ENCODE measurements at regions not wholly inside any gene's neighbourhood (a gene's known extent, or its start where the extent isn't known, plus 50 kb on each side); places are given as distances from the start of the nearest gene placed in this dataset.

DNA sequence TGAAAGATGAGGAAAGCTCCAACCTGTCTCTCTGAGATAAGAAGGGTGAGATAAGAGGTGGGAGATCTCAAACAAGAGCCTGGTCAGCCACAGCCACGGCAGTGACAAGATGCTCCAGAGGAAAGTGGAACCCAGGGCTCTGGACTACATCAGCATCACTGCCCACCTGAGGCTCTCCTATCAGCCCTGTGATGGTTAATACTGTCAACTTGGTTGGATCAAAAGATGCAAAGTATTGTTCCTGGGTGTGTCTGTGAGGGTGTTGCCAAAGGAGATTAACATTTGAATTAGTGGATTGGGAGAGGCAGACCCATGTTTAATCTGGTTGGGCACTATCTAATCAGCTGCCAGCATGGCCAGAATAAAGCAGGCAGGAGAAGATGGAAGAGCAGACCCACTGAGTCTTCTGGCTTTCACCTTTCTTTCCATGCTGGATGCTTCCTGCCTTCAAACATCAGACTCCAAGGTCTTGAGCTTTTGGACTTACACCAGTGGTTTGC lies 476.6 kb upstream of the NBEA start:
- no peak for DNase-seq (ENCODE audit: low read depth)

DNA sequence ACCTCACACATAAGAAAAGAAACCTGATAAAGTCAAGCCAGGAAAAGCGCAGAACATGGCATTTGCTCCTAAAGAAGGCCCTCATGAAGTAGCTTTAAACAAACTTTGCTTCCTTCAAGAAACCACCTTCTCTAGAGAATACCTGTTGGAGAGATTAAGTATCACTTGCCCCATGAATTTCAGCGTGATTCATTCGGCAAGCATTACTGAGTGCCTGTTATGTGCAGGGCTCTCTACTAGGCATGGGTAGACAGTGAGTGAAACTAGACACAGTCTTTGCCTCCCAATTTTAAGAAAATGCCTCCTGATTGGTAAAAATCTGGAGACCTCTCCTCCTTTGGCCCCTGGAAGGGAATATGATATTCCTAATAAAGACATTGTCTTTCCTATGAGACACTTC lies 475.8 kb upstream of the NBEA start:
- no peak for DNase-seq (ENCODE audit: low read depth)

DNA sequence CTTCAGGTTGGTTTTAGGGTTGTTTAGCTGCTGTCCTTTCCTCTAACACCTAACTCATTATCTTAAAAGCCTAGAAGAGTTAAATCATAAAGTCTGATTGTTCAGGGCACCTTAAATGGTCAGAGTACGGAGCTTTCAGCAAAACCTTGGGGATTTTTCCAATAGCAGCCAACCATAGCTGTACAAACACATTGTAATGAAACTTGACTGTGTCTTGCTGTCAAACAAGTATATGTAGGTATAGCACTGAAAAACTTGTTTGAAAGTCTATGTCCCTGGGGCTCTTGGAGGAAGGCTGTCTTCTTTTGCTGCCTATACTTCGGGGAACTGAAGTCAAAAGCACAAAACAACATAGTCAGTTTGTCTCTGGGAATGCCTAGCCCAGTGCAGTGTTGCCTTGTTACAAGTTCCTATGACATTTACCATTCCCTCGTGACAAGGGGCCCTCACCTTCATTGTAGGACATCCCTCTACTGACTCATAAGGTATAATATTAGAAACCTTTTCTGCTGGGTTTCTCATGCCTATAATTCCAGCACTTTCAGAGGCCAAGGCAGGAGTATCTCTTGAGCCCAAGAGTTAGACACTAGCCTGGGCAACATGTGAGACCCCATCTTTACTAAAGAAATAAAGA lies 474.5 kb upstream of the NBEA start:
- DNase-seq (ENCODE audit: low read depth), result no peak

DNA sequence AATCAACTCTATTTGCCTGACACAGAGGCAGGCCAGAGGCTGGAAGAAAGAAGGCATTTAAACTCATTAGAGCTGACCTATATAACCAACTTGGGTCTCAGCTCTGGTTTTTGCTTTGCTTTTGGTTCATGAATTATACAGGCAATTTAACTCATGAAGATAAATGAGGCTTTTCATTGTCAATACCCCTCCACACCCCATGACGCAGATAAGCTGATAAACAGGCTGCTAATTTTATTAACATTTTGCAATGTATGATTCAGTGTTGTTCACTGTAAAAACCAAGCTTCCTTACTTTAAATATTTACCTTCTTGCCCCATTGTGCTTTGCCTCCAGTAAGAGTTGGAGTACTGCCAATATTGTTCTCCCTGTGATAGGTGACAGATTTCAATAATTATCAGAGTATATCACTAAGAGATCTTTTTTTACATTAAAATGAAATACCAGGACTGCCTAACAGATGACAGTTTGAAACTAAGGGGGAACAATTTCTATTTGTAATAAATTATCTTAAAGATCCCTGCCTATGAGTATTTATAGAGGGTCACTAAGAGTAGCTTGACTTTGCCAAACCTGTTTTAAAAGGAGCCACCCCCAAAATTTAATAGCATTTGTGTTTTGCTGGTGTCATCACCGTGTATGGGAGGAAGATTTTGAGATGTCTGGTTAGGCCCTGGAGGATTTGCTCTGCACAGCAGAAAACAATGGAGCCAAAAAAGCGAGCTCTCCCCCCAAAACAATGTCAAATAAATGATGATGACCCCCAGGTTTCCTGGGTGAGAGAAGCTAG lies 472.7 kb upstream of the NBEA start:
- no peak for DNase-seq (ENCODE audit: low read depth)

DNA sequence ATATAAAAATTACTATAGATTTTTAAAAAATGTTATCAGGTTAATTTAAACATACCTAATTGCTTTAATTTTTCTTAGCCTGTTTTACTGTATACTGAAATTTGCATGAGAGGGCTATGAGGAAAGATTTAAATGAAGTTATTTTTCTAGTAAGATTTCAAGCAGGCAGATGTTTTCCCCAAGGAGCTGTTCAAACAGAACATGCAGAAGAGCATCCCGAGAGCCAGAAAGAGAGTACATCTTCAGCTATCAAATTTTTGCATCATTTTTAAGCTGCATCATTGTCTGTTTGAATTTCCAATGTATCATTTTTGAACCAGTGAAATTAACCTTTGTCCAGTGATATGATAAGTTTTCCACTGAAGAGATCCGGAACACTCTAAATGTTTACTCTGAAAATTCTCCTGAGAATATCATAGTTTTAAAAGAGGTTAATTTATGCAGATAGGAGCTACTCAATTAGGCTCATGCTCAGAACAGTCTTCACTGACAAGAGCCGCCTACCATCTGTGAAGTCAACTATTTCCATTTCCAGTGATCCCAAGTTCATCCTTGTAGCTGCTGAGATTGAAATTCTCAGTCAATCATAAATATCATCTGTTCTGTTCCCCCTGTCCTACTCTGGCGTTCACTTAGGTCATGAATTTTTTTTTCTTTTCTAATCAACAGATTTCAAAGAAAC lies 467.7 kb upstream of the NBEA start:
- DNase-seq (ENCODE audit: low read depth), result no peak

- DNase-seq (ENCODE audit: low read depth), result no peak
Measured at GRCh38 chr13:34478376-34478775, 463.7 kb upstream of the NBEA start.

DNA sequence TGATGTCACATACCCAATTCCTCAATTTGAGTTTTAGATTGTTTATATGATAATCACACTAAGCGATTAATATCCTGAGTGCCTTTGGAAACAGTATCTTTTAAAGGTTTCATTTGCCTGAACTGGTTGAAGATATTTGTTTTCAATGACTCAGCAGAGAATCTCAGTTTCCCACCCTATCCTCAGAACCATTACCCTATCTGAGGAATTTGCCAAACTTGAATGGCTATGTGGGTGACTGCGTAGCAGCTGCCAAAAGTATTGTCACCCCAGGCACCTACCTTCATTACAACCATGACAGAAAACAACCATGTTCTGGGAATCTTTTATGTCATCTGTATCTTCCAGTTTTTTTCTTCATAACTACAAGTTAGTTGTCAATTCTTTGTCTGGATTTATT lies 440.1 kb upstream of the NBEA start:
- no peak for DNase-seq (ENCODE audit: low read depth)

GRCh38 chr13:34502621-34503020 lies 439.4 kb upstream of the NBEA start:
- no peak for DNase-seq (ENCODE audit: low read depth)

DNA sequence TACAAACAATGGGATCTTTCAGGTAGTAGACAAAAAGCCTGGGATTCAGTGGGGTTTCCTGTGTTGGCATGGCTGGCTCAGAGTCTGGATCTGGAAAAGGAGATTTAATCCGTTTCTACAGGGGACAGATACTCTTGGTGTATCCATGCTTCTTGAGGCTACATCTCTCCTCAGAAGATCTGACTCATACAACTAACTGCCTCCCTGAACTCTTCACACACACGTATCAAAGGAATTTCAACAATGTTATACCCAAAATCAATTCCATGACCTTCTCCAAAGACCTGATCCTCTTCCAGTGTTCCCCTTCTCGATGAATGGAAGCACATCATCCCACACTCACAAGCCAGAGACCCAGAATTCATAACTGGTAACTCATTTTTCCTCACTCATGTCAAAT lies 435.3 kb upstream of the NBEA start:
- DNase-seq (ENCODE audit: low read depth), result no peak

- DNase-seq (ENCODE audit: low read depth), result no peak
Measured at GRCh38 chr13:34507630-34508029, 434.4 kb upstream of the NBEA start.

DNA sequence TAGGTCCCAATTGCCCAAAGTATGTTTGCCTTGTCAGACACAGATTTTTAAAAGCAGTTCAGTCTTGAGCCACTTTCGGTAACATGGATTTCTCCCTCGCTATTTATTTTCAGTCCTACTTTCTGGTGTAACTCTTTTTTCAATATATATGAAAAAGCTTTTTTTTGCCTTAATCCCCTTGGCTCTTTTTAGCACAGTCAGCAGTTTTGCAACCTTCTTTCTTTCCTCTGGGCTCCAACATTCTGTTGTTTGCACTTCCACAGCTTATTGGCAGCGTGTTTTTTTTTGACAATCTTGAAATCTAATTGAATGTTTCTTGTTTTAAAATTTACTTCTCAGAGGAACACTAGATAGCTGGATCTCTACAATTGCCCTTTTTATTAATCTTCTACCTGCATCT lies 429.3 kb upstream of the NBEA start:
- no peak for DNase-seq (ENCODE audit: low read depth)

DNA sequence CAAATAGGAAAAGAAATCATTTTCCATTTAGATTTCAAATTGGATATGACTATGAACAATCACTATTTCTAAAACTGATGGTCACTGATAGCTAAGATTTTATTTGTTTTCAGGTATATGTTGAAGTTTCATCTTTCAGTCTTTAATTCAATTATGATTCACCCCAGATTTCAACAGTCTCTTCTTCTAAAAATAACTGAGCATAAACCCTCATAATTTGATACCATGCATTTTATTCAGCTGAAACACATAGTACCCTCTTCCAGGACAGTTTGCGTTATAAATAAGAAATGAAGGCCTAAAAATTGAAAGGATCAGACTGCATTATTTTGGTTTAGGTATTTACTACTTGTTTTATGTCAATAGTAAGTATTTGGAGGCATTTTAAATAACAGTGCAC lies 428.5 kb upstream of the NBEA start:
- no peak for DNase-seq (ENCODE audit: low read depth)

GRCh38 chr13:34515201-34515600 lies 426.9 kb upstream of the NBEA start:
- DNase-seq (ENCODE audit: low read depth), result no peak

DNA sequence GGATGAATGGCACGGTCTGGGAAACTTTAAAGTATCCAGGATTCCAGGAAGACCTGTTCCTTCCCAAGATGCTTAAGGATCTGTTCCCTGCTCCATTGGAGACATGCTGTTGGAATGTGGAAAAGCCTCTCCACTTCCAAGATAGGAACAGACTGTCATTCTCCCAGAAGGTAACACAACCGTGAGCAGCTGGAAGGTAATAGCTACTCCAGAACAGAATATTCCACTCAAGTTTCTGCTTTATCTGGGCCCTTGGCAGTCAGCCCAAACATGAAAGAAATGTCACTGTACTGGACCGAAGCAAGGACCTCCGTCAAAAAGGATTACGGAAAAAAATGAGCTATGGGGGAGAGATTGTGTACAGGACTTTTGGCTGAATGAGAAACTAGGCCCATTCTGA lies 420.9 kb upstream of the NBEA start:
- no peak for DNase-seq (ENCODE audit: low read depth)

DNA sequence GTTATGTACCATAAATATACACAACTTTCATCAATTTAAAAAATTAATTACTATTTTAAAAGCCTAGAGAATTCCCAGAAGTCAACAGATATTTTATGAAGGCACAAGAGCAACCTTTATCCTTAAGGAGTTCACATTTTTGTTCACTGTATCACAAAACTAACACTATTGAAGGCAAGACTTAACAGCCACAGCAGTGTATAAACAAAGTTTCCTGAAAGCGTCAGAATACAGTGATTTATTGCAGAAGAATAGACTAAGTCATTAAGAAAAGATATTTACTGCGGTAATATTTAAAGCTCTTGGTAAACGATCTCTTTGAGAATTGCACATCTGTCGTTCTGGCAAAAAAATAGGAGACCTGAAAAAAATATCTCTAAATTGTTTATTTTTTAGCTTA lies 419.3 kb upstream of the NBEA start:
- DNase-seq (ENCODE audit: low read depth), result no peak

DNA sequence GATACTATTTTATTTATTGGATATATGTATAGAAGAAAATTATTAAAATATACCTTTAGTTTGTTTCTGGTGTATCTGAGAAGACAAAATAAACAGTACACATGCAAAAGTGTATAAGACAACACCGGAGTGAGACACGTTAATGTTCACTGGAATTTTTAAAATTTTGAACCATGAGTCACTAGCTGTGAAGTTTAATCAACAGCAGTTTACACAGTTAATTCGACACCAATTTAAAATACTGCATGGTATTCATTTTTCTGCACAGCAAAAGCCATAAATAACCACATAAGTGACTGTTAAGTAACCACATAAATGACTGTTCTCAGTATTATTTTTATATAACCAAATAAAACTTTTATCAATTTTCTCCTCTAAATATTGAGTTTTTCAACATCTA lies 418.7 kb upstream of the NBEA start:
- no peak for DNase-seq (ENCODE audit: low read depth)

- no peak for DNase-seq (ENCODE audit: low read depth)
Measured at GRCh38 chr13:34533941-34534340, 408.1 kb upstream of the NBEA start.

- no peak for DNase-seq (ENCODE audit: low read depth)
Measured at GRCh38 chr13:34542321-34542720, 399.7 kb upstream of the NBEA start.

GRCh38 chr13:34543836-34544235 lies 398.2 kb upstream of the NBEA start:
- DNase-seq (ENCODE audit: low read depth), result no peak

DNA sequence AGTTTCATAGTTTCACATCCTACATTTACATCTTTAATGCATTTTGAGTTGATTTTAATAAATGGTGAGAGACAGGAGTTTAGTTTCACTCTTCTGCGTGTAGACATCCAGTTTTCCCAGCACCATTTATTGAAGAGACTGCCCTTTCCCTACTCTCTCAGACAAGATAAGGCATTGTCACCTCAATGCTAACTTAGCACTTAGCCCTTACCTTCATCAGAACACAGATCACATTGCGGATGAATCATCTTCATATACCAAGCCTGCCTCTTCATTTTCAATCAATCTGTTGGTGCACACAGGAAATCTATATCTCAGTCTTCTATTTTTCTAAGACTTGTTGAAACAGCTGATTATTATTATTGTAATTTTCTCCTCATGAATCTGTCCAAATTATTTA lies 396.6 kb upstream of the NBEA start:
- DNase-seq (ENCODE audit: low read depth), result no peak

- no peak for DNase-seq (ENCODE audit: low read depth)
Measured at GRCh38 chr13:34546344-34547250, 395.5 kb upstream of the NBEA start.

DNA sequence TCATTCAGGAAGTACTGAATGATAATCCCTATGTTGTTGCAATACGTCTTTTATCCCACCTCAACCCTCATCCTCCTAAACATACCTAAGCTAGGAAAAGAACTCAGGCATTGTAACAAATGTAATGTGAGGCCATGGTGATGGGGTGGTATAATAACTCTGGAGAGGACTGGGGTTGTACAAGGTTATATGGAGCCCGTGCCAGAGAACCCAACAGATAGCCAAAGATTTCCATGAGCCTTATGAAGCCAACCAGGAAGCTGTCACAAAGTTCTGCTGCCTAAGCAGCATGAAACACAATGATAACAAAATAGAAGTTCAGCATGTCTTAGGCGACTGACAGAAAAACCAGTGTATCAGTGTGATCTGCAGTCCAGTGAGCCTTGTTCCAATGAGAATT lies 394.1 kb upstream of the NBEA start:
- DNase-seq (ENCODE audit: low read depth), result no peak

Data from stimulated activated CD8-positive, alpha-beta memory T cell treated with anti-CD3 and anti-CD28 coated beads, Interleukin-7, amount 100 ng/mL, for 24 hours (primary cell).